ENCODE measurements at regions not wholly inside any gene's neighbourhood (a gene's known extent, or its start where the extent isn't known, plus 50 kb on each side); places are given as distances from the start of the nearest gene placed in this dataset.
"Not testable (repeated sequence)": the region's sequence is repeated elsewhere in the genome, so short reads cannot be mapped to it uniquely, and the experiment has no call there.

DNA sequence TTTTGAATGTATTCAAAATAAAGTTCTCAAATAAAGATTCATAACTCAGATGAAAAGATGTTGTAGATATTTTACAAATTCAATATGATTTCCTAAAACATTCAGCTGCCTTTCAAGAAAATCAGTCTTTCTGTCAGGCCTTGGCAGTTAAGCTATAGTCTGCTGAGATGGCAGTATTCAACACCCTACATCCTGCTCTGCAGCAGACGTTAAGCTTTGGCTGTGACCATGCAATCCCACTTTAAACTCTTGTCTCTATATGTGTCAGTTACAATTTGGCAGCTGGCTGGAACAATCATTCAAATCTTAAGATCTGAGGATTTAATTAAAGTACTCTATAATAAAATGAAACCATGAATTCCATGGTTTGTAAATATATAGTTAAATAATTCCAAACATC is 567.3 kb upstream of the ZNF804A start:
- no peak for DNase-seq

DNA sequence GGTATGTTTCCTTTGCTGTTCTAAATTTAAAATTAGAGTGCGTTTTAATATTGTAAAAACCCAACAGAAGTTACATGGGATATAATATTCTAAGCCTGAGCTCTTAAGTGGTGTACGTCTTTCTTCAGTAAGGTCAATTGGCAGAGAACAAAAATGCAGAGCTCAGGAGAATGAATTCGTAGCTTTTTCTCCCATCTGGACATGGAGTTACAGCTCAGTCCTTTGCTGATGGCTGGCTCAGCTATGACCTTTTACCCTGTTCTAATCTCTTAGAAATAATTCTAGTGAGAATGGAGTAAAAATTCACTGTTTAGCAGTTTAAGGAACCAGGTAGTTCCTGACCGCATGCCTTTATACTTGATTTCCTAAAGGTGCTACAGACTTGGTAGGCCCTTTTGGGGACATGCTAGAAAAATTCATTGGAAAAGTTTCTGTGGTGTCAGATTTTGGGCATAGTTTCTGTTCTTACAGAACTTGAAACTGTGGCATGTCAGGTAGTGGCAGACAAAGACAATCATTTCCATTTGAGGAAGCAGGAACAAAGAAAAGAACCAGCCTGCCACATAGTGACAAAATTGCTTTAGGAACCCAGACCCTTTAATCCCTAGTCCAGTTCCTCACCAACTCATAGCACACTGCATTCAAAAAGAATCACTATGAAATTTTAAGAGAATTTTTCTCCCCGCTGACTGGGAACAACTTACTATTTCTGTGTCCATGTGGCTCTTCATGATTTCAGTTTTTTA is 566.8 kb upstream of the ZNF804A start:
- DNase-seq: no peak

DNA sequence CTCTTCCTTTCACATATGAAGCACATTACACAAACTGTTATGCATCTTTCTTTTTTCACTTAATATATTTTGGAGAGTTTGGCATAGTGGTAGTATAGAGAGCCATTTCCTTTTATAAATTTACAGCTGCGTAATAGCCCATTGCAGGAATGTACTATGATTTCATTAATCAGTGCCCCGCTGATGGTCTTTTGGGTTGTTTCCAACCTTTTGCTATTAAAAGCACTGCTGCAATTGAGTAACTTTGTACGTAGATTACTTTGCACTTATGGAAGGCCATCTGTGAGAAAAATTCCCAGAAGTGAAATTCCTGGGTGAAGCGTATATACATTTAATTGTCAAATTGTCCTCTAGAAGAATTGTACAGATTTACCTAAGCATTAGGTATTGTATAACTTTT is 565.3 kb upstream of the ZNF804A start:
- no peak for DNase-seq

DNA sequence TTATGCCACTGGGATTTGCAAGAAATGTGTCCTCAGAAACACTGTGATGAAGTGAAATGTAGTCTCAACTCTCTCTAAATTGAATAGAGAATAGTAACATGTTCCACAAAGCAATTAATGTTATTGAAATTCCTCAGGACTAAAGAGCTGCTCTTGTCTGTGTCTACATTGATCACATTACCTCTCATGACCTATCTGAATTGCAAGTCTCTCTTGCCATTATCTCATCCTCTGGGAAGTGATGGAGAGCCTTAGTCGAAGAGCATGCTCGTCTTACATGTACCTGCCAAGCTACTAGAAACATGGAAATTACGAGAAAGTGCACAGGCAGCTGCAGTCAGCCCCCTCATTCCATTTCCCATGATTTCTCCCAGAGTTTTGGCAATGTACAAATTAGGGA is 561.1 kb upstream of the ZNF804A start:
- no peak for DNase-seq

DNA sequence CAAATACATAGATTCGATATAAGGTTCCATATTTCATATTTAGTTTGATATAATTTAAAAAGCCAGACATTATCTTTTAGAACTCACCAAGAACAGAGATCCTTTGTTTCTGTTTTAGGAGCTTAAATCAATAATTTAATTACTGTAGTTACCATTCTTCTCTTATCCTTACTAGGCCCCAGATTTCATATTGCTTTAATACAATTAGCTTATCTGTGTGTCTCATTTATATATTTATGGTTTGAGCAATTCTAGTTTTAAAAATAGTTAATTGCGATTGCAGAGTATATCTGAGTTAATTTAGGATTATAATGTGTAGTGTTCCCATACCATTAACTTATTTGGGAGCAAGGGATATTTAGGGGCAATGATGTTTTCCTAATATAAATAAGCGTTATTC is 558.8 kb upstream of the ZNF804A start:
- DNase-seq: no peak

DNA sequence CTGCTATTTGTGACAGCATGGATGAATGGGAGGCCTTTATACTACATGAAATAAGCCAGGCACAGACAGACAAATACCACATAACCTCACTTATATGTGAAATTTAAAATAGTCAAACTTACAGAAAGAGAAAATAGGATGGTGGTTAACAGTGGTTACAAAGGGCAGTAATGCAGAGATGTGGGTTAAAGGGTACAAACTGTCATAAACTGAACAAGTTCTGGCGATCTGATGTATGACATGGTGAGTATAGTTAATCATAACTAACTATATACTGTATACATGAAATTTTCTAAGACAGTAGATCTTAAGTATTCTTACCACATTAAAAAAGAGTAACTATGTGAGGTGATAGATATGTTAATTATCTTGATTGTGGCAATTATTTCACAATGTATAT is 558.1 kb upstream of the ZNF804A start:
- no peak for DNase-seq

DNA sequence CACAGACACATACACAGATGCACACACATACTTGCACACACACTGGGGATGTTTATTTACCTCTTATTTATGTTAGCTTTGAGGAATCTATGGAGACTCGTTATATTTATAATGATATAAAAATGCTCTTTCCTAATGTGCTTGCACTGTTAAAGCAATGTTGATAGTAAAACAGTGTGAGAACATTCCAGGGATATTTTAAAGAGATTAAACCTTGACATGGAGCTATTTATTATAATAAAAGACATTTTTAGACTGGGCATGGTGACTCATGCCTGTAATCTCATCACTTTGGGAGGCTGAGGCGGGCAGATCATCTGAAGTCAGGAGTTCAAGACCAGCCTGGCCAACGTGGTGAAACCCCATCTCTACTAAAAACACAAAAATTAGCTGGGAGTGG is 557.3 kb upstream of the ZNF804A start:
- DNase-seq: no peak

DNA sequence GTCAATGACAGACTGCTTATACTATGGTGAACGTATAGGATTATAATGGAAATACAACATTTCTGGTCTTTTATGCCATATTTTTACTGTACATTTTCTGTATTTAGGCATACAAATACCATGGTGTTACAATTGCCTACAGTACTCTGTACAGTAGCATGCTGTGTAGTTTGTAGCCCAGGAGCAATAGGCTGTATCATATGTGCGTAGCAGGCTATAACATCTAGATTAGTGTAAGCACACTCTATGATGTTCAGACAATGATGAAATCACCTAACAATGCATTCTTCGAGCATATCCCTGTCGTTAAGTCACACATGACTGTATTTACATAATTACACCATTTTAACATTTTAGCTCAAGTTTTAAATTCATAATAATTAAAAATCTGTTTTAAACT is 556.6 kb upstream of the ZNF804A start:
- no peak for DNase-seq

DNA sequence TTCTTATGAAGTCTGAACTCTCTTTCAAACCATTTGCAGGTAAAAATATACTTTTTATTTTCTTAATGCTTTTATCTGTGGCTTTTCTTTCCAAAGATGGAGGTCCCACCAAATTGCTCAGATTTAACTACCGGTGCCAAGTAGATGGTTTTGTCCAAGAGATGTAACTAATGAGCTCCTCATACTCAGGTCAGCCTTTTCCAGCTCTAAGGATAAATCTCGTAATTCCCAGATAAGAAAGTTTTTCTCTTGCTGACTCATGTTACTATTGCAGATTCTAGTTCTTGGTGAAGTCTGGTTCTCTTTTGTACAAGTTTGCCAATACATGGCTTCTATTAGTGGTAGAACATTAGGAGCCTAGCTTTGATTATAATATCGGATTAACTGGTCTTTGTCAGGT is 550.8 kb upstream of the ZNF804A start:
- no peak for DNase-seq

DNA sequence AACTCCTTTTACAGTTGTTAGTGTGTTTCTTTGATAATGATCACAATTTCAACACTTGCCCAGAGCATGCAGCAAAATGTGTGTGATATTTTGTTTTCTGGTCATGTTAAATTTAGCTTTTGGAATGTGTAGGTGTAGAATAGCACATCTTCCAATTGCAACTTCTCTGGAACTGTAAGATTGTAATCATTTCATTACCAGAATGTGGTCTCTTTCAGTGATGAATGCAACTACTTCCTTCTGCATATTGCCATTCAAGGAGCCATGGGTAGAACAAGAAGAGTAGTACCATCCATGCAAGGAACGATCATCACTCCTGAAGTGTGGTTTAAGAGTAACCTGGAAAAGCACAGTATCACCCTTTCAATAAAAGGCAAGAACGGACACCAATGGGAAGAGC is 548.8 kb upstream of the ZNF804A start:
- no peak for DNase-seq

DNA sequence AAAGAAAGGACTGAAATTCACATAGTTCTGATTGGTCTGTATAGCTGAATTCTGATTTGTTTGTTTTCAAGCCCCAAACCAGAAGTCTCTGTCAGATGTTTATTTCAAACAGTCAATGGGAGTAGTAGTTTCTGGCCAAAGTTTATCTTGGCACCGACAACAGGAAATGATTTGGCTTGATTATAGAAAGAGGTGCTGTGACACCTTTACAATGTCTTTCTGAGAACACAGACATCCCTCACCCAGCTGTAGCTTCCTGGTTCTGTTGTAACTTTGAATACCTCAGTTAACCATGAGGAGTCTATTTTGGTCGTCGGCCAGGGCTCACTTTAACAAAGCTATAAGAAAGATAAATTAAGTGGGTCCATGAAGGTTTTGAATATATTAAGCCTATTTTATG is 545.0 kb upstream of the ZNF804A start:
- peak; percentile 2 for DNase-seq

DNA sequence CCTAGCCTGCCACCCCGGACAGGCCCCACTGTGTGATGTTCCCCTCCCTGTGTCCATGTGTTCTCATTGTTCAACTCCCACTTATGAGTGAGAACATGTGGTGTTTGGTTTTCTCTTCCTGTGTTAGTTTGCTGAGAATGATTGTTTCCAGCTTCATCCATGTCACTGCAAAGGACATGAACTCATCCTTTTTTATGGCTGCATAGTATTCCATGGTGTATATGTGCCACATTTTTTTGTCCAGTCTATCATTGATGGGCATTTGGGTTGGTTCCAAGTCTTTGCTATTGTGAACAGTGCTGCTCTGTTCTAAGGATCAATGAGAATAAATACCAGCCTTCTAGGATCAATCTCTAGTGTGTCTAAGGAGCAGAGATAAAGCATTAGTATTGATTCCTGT is 543.9 kb upstream of the ZNF804A start:
- DNase-seq: not testable (repeated sequence)

DNA sequence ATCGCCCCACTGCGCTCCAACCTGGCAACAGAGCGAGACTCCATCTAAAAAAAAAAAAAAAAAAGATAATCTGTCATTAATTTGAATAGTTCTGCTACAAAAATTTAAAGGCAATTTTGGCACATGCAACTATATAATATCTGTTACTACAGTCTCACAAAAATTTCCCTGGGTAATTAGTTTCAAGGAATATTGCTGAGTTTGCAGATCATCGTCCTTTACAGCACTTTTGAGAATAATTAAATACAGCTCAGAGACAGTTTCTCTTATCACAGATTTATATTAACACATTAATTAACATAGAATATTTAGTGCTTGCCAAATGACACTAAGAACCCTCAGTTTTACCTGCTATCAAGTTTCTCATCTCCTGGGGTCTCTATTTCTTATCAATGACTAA is 540.4 kb upstream of the ZNF804A start:
- no peak for DNase-seq

DNA sequence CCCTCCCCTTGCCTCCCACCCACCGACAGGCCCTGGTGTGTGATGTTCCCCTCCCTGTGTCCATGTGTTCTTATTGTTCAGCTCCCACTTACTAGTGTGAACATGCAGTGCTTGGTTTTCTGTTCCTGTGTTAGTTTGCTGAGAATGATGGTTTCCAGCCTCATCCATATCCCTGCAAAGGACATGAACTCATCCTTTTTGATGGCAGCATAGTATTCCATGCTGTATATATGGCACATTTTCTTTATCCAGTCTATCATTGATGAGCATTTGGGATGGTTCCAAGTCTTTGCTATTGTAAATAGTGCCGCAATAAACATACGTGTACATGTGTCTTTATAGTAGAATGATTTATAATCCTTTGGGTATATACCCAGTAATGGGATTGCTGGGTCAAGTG is 538.1 kb upstream of the ZNF804A start:
- not testable (repeated sequence) for DNase-seq

DNA sequence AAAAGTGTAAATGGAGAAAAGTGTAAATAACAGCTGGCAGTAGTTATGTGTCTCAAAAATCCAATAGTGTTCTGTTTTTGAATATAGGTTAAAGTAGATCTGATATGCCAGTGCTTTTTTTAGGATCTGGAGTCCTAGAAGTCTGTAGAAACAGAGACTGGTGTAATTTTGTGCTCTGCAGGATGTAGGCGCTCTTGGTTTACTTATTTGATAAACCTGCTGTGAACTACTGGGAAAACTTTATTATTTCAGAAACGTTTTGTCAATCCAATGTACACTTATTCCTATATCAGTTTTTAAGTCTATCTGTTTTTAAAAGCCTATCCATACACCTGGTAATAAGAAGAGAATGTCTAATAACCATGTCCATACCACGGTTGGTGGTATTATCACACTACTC is 530.8 kb upstream of the ZNF804A start:
- no peak for DNase-seq

DNA sequence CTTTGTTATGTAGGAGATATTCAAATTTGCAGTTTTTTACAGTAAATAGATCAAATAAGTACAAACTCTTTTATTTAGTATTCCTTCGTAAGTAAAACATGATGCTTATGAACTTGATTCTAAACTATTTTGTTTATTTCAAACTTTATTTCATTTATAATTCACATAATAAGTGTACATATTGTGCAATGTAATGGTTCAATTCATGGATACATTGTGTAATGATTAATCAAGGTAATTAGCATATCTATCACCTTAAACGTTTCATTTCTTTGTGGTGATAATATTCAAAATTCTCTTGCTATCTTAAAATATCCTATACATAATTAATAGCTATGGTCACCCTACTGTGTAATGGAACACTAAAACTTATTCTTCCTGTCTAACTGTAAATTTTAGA is 525.9 kb upstream of the ZNF804A start:
- no peak for DNase-seq

DNA sequence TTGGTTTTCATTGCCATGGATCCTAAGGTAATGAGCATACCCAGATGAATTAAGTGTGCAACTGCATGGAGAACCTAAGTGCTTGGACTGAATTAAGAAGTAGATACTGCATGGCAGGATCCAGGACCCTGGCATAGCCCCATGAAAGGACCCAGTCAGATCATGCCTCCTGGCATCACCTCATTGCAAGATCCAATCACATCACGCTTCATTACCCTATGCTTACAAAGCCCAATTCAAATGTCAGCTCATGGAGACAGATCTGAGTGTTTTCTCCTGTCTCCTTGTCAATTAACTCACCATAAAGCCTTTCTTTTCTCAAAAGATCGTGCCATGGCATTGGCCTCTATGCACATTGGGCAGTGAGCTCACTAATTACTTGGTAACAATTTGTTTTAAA is 519.8 kb upstream of the ZNF804A start:
- no peak for DNase-seq

DNA sequence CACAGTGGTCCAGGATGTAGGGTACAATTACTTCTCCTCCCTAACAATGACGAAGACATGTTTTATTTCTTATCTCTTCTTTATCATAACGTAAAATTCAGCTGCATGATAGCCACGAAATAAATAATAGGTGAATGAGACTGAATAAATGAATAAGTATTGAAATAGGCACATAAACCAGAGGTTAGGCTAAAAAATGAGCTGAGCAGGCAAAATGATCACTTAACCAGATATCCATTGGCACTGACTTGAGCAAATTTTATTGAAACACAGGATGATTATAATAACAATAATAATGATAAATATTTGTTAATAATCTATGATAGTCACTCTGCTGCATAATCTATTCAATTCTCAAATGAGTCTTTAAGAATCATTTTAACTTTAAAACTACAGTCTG is 506.9 kb upstream of the ZNF804A start:
- DNase-seq: no peak

DNA sequence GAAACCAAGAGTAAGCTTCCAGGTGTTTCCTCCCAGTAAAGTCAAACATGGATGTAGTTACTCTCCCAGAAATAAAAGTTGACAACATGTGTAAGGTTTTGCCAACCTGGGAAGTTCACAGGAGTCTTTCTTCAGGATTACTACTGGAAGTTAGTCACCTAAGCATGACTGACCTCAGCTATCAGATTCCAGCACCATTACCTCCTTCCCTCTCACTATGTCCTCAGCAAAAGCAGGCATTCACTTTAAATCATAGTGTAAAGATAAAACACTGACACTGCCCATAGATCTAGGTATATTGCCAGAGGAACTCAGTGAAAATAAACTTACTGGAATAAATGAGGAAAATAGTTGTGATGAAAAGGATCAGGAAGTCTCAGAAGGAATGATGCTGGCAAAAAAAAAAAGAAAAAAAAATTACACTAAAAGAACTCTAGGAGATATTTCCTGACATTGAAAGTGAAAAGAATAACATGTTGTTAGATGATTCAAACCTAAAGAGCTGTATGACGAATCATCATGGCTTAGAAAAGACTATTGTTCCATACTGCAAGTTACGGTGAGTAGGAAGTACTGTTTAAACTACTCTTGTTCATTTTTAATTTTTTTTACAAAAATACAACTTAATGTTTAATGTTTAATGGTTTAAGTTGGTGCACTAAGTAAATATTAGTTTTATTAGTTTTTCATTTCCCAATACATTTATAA is 484.5 kb upstream of the ZNF804A start:
- DNase-seq: no peak

DNA sequence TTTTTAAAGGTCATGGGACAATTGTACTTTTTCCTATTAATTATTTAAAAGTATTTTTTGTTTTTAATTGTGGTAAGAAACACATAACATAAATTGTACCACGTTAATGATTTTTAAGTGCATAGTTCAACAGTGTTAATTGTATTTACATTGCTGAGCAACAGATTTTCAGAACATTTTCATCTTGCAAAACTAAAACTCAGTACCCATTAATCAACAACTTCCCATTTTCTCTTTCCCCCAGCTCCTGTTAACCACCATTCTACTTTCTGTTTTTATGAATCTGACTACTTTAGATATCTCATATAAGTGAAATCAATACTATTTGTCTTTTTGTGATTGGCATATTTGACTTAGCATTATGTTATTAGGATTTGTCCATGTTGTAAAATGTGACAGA is 483.9 kb upstream of the ZNF804A start:
- DNase-seq: no peak

DNA sequence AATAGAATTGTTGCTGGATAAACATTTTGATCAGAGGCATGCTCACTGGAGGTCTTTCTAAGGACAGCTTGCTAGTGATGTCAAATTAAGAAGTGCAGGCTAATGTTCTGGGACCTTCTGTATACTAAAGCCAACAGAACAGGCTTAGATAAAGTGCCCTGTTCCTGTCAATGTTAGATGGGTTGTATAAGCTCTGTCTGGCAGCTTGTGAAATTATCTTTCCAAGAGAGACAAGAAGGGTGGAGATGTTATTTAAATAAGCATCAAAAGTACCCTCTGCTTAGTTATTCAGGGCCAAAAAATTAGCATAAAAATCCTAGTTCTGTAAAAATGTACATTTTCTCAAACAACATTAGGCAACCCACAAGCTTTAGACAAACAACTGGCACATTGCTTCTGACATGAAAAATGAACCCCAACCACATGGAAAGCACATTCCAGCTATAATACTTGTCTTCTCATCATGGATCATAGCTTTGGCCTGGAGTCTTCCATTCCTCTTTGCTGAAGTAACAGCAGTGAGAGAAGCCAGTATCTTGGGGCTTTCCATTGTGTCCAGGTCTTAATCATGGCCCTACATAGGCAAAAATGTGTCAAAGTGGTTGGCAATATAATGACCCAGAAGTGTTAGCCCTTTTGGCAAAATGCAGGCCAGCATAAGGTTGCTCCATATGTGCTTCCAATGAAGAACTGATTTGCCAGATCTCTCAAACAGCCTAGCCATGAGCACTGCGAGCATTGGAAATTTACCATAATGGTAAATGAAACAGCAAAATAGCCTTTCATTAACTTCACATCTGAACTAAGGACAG is 478.1 kb upstream of the ZNF804A start:
- no peak for DNase-seq

DNA sequence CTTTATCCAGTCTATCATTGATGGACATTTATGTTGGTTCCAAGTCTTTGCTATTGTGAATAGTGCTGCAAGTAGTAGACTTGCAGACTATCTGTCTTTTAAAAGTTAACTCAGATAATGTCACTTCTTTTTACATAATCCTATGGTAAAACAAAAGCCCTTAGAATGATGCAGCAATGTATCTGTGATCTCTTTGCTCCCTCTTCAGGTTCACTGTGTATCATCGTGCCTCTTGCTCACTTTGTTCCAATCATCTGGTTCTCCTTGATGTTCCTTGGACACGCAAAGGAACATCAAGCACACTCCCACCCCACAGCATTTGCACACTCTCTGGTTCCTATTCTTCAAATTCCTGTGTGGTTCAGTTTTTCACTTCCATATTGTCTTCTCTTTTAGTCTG is 472.5 kb upstream of the ZNF804A start:
- DNase-seq: no peak

DNA sequence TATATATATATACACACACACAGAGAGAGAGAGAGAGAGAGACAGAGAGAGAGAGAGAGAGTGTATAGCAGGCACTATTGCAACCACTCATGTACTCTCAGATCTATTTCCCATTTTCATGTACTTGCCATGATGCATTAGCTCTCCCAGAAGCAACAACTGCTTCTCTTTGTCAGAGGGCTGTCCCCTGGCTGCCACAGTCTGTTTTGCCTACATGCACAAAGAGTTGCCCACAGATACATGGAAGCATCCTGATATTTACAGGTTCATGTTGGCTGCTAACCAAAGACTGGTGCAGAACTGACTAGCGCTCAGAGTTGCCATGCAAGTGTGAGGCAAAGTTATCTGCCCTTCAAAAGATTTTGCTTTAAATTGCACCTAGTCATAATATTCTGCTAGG is 469.3 kb upstream of the ZNF804A start:
- DNase-seq: no peak

DNA sequence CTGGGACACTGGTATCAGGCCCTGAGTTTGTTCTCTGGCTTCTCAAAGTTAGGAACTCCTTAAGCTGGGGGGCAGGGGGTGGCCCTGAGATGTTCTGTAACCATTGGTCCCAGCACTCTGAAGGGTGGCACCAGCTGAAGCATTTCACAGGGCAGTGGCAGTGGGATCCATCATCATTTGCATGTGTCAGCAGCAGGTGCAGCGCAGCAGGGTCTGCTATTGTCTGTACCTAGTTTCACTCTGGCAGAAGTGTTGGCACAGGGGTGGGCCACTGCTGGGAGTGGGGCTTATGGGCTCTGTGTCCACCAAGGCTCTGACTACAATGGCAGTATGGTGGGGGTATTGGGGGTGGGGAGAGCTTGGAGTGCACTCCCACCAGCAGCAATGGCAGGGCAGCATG is 460.4 kb upstream of the ZNF804A start:
- DNase-seq: no peak
